GM06990 (cell line): ENCODE measurements at regions not wholly inside any gene's neighbourhood (a gene's known extent, or its start where the extent isn't known, plus 50 kb on each side); places are given as distances from the start of the nearest gene placed in this dataset.
"Not testable (repeated sequence)": the region's sequence is repeated elsewhere in the genome, so short reads cannot be mapped to it uniquely, and the experiment has no call there.

Source experiments
- DNase-seq: peaks from one replicate; pipeline ENCODE4 v3.0.0-alpha.2; 2011; ENCODE audit not compliant: insufficient read length; ENCODE audit errors: extremely low read depth
- H3K27me3 ChIP-seq: replicated peaks from 2 replicates; pipeline ENCODE4 v1.6.0; 2011; ENCODE audit warnings: low read length; ENCODE audit not compliant: control insufficient read depth, insufficient read depth
- H3K36me3 ChIP-seq: 2 replicates; pipeline ENCODE4 v1.5.1; 2011; ENCODE audit warnings: low read length; ENCODE audit not compliant: control insufficient read depth, insufficient read depth
- H3K4me3 ChIP-seq: replicated peaks from 2 replicates; pipeline ENCODE4 v1.5.1; 2011; ENCODE audit warnings: low read depth, mild to moderate bottlenecking, control low read depth, low read length
- TF ChIP-seq, protein P1 (sequence below): IDR thresholded peaks from 2 replicates; pipeline ENCODE4 v1.5.1; 2011; ENCODE audit warnings: low read length, control low read depth, mild to moderate bottlenecking, inconsistent platforms; ENCODE audit not compliant: insufficient read depth, poor library complexity, severe bottlenecking

GRCh38 chr5:17854901-17855300 lies 220.6 kb downstream of the TAF11L14 start:
- TF ChIP-seq, protein P1, sequence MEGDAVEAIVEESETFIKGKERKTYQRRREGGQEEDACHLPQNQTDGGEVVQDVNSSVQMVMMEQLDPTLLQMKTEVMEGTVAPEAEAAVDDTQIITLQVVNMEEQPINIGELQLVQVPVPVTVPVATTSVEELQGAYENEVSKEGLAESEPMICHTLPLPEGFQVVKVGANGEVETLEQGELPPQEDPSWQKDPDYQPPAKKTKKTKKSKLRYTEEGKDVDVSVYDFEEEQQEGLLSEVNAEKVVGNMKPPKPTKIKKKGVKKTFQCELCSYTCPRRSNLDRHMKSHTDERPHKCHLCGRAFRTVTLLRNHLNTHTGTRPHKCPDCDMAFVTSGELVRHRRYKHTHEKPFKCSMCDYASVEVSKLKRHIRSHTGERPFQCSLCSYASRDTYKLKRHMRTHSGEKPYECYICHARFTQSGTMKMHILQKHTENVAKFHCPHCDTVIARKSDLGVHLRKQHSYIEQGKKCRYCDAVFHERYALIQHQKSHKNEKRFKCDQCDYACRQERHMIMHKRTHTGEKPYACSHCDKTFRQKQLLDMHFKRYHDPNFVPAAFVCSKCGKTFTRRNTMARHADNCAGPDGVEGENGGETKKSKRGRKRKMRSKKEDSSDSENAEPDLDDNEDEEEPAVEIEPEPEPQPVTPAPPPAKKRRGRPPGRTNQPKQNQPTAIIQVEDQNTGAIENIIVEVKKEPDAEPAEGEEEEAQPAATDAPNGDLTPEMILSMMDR = no peak
- Histone ChIP-seq H3K36me3 (no peaks in the 10 kb centered on the region), H3K27me3 (no peaks in the 10 kb centered on the region), H3K4me3 (no peak overlapping the region)
- no peak for DNase-seq

GRCh38 chr5:17860660-17861315 lies 226.5 kb downstream of the TAF11L14 start:
- TF ChIP-seq, protein P1 = no peak

DNA sequence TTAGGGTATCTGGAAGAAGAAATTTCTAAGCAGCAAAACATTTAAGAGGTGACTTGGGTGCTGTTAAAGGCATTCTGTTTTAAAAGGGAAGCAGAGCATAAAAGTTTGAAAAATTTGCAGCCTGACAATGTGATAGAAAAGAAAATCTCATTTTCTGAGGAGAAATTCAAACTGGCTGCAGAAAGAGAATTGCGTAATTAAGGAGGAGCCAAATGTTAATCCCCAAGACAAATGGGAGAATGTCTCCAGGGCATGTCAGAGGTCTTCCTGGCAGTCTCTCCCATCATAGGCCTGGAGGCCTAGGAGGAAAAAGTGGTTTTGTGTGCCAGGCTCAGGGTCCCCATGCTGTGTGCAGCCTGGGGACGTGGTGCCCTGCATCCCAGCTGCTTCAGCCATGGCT lies 230.6 kb downstream of the TAF11L14 start:
- DNase-seq = not testable (repeated sequence)

More at GRCh38 chr5:17860660-17861315, 226.5 kb downstream of the TAF11L14 start:
- Histone ChIP-seq H3K4me3 (no peak overlapping the region), H3K27me3 (no peaks in the 10 kb centered on the region), H3K36me3 (no peaks in the 10 kb centered on the region)
- no peak for DNase-seq

GRCh38 chr5:17865966-17866365 lies 231.7 kb downstream of the TAF11L14 start:
- DNase-seq, H3K27me3 ChIP-seq, H3K4me3 ChIP-seq: not testable (repeated sequence)

More for the DNA sequence above, 230.6 kb downstream of the TAF11L14 start:
- H3K27me3 ChIP-seq, H3K36me3 ChIP-seq, H3K4me3 ChIP-seq: not testable (repeated sequence)

GRCh38 chr5:17872204-17872603 lies 237.9 kb downstream of the TAF11L14 start:
- TF ChIP-seq, protein P1 = no peak
- Histone ChIP-seq H3K36me3 (no peaks in the 10 kb centered on the region), H3K27me3 (no peaks in the 10 kb centered on the region), H3K4me3 (no peak overlapping the region)
- no peak for DNase-seq

More at GRCh38 chr5:17865966-17866365, 231.7 kb downstream of the TAF11L14 start:
- H3K36me3 ChIP-seq = not testable (repeated sequence)

DNA sequence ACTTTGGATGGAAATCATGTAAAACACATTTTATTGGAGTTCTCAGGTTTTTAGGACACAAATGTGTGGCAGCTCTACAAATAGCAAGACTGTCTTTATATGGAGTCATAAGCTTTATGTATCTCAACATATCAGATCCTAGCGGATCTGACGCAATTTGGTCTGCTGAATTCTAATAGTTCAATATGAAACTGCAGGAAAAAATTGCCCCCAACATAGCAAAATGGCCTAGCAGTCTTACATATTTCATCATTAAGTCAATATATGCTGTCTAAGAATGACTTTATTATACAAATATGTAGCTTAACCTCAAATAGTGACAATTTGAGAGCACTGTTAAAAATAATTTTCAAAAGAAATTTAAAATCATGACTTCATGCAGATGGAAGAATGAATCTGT lies 244.3 kb downstream of the TAF11L14 start:
- Histone ChIP-seq H3K27me3 (no peaks in the 10 kb centered on the region), H3K36me3 (no peaks in the 10 kb centered on the region), H3K4me3 (no peak overlapping the region)
- no peak for DNase-seq
- TF ChIP-seq, protein P1 = no peak

- H3K4me3 ChIP-seq = no peak overlapping the region
- no peaks in the 10 kb centered on the region for H3K27me3 ChIP-seq
- DNase-seq = no peak
- no peaks in the 10 kb centered on the region for H3K36me3 ChIP-seq
- TF ChIP-seq, protein P1 = no peak
Observed at GRCh38 chr5:17879276-17879675, 245.0 kb downstream of the TAF11L14 start.
